GM21367 (cell line): ENCODE measurements at regions not wholly inside any gene's neighbourhood (a gene's known extent, or its start where the extent isn't known, plus 50 kb on each side); places are given as distances from the start of the nearest gene placed in this dataset.
"Not testable (repeated sequence)": the region's sequence is repeated elsewhere in the genome, so short reads cannot be mapped to it uniquely, and the experiment has no call there.

Experiments used
- ATAC-seq: cut with Tn5 transposase; IDR thresholded peaks from one replicate; pipeline ENCODE4 v1.9.1; 2021; ENCODE audit not compliant: unreplicated experiment

GRCh38 chr11:10973416-10973815, 115.6 kb upstream of the ZBED5 start:
- ATAC-seq = no peak

GRCh38 chr11:10970926-10971325, 113.1 kb upstream of the ZBED5 start:
- ATAC-seq = no peak

- no peak for ATAC-seq
Measured at GRCh38 chr11:10969387-10969786, 111.5 kb upstream of the ZBED5 start.

- ATAC-seq = not testable (repeated sequence)
Measured at GRCh38 chr11:10956884-10957283, 99.0 kb upstream of the ZBED5 start.

- no peak for ATAC-seq
Measured at GRCh38 chr11:10955616-10956015, 97.8 kb upstream of the ZBED5 start.

- ATAC-seq = no peak
Measured at GRCh38 chr11:10954184-10954583, 96.3 kb upstream of the ZBED5 start.

- no peak for ATAC-seq
Measured at GRCh38 chr11:10952872-10953271, 95.0 kb upstream of the ZBED5 start.

GRCh38 chr11:10947935-10948334, 90.1 kb upstream of the ZBED5 start:
- ATAC-seq = not testable (repeated sequence)

GRCh38 chr11:10946072-10946471, 88.2 kb upstream of the ZBED5 start:
- ATAC-seq = no peak

- no peak for ATAC-seq
Measured at GRCh38 chr11:10945196-10945595, 87.3 kb upstream of the ZBED5 start.

GRCh38 chr11:10943968-10944367, 86.1 kb upstream of the ZBED5 start:
- ATAC-seq = no peak

GRCh38 chr11:10942620-10943019, 84.8 kb upstream of the ZBED5 start:
- ATAC-seq = no peak

GRCh38 chr11:10941871-10942270, 84.0 kb upstream of the ZBED5 start:
- ATAC-seq = no peak

GRCh38 chr11:10941414-10941813, 83.6 kb upstream of the ZBED5 start:
- no peak for ATAC-seq

- ATAC-seq = no peak
Measured at GRCh38 chr11:10938650-10939387, 81.0 kb upstream of the ZBED5 start.

GRCh38 chr11:10938231-10938630, 80.4 kb upstream of the ZBED5 start:
- ATAC-seq = no peak

GRCh38 chr11:10937385-10937771, 79.5 kb upstream of the ZBED5 start:
- no peak for ATAC-seq

GRCh38 chr11:10936626-10937384, 79.0 kb upstream of the ZBED5 start:
- no peak for ATAC-seq

GRCh38 chr11:10935015-10935559, 77.2 kb upstream of the ZBED5 start:
- no peak for ATAC-seq

GRCh38 chr11:10934293-10934860, 76.5 kb upstream of the ZBED5 start:
- no peak for ATAC-seq

GRCh38 chr11:10933455-10934292, 75.8 kb upstream of the ZBED5 start:
- peak; percentile 71 for ATAC-seq
